ENCODE measurements at regions not wholly inside any gene's neighbourhood (a gene's known extent, or its start where the extent isn't known, plus 50 kb on each side); places are given as distances from the start of the nearest gene placed in this dataset.

DNA sequence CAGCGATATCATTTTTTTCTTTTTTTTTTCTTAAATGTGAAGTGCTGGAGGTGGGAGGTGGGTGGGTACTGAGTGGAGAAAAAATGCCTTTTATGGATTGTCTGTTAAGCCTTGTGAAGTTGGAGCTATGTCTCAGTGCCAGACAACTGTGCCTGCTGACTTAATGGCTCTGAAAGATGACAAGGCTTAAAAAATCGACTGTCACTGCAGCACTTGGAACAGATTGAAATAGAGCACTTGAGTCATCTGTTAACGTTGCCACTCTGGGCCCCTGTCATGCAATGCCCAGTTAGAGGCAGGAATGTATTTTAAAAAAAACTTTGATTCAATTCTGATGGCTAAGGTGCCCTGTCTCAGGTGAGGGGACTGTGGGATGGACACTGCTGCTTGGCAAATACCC, 108.2 kb upstream of the HS3ST2 start:
- no peak overlapping the region for H3K27ac ChIP-seq (ENCODE audit: insufficient read length, low read depth, low read length)
- H2BK20ac ChIP-seq (ENCODE audit: low read depth, low read length, poor library complexity, severe bottlenecking): no peak overlapping the region
- DNase-seq: no peak
- no peak overlapping the region for H2BK15ac ChIP-seq (ENCODE audit: low read depth, low read length)
- no peaks in the 10 kb centered on the region for H3K4me1 ChIP-seq (ENCODE audit: insufficient read depth, low read length)
- H3K79me1 ChIP-seq (ENCODE audit: insufficient read depth, low read depth, low read length, poor library complexity, severe bottlenecking): no peaks in the 10 kb centered on the region
- TF ChIP-seq, protein P1, sequence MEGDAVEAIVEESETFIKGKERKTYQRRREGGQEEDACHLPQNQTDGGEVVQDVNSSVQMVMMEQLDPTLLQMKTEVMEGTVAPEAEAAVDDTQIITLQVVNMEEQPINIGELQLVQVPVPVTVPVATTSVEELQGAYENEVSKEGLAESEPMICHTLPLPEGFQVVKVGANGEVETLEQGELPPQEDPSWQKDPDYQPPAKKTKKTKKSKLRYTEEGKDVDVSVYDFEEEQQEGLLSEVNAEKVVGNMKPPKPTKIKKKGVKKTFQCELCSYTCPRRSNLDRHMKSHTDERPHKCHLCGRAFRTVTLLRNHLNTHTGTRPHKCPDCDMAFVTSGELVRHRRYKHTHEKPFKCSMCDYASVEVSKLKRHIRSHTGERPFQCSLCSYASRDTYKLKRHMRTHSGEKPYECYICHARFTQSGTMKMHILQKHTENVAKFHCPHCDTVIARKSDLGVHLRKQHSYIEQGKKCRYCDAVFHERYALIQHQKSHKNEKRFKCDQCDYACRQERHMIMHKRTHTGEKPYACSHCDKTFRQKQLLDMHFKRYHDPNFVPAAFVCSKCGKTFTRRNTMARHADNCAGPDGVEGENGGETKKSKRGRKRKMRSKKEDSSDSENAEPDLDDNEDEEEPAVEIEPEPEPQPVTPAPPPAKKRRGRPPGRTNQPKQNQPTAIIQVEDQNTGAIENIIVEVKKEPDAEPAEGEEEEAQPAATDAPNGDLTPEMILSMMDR (conservative IDR thresholded peaks at IDR 0.05): no peak
- no peak overlapping the region for H3K4me2 ChIP-seq (ENCODE audit: insufficient read depth, insufficient read length, low read length)
- no peak overlapping the region for H2AK5ac ChIP-seq (ENCODE audit: insufficient read length, low read length)
- no peak overlapping the region for H3K18ac ChIP-seq (ENCODE audit: insufficient read length, low read depth, low read length)
- H3K79me2 ChIP-seq (ENCODE audit: insufficient read depth, low read length): no peaks in the 10 kb centered on the region
- no peak overlapping the region for H2AFZ ChIP-seq (ENCODE audit: low read length)
- no peaks in the 10 kb centered on the region for H3K23me2 ChIP-seq (ENCODE audit: insufficient read length, low read depth, low read length, poor library complexity, severe bottlenecking)
- no peak overlapping the region for H3K4ac ChIP-seq (ENCODE audit: low read depth, low read length)
- H3T11ph ChIP-seq (ENCODE audit: low read length): no peak overlapping the region
- H3K27me3 ChIP-seq (ENCODE audit: insufficient read depth, low read length): no peaks in the 10 kb centered on the region
- H2BK5ac ChIP-seq (ENCODE audit: insufficient read length, low read length): no peak overlapping the region
- H2BK12ac ChIP-seq (ENCODE audit: insufficient read length, low read depth, low read length): no peak overlapping the region
- H3K23ac ChIP-seq (ENCODE audit: insufficient read length, low read depth, low read length): no peak overlapping the region
- no peak overlapping the region for H4K91ac ChIP-seq (ENCODE audit: insufficient read length, low read depth, low read length)
- H3K27ac Mint-ChIP-seq: no peak overlapping the region
- no peak overlapping the region for H3K9ac ChIP-seq (ENCODE audit: extremely low read depth, insufficient read length, low read length)
- no peaks in the 10 kb centered on the region; the same call in 1 of the 2 replicates for H3K27me3 Mint-ChIP-seq (ENCODE audit: low read depth)
- H3K4me3 Mint-ChIP-seq: no peak overlapping the region
- no peaks in the 10 kb centered on the region for H3K36me3 Mint-ChIP-seq (ENCODE audit: insufficient read depth in 1 of 3, low read depth in 3 of 3)
- H2BK120ac ChIP-seq (ENCODE audit: low read depth, low read length, poor library complexity, severe bottlenecking): no peak overlapping the region
- no peak overlapping the region for H3K14ac ChIP-seq (ENCODE audit: insufficient read depth, low read length)
- no peaks in the 10 kb centered on the region for H3K9me3 Mint-ChIP-seq
- peaks cover 0 to 5% of the 10 kb centered on the region in 2 experiments; a peak in 3 of 4 replicates for H3K4me1 Mint-ChIP-seq
- H3K56ac ChIP-seq (ENCODE audit: insufficient read length, low read depth, low read length): no peak overlapping the region
- H4K8ac ChIP-seq (replicated peaks; ENCODE audit: insufficient read length, low read depth, low read length): no peak overlapping the region
- H3K9me3 ChIP-seq (ENCODE audit: control insufficient read depth, low read depth, low read length): no peaks in the 10 kb centered on the region
- no CpG with 5 or more reads among the region's 3 CpGs for WGBS (ENCODE audit: extremely low coverage, insufficient read length, low lambda C conversion rate)
- no peak overlapping the region for H4K5ac ChIP-seq (ENCODE audit: insufficient read length, low read depth, low read length)
- no peaks in the 10 kb centered on the region for H4K20me1 ChIP-seq (ENCODE audit: control insufficient read depth, insufficient read depth, insufficient read length)
